HG03139 (cell line): ENCODE measurements at regions not wholly inside any gene's neighbourhood (a gene's known extent, or its start where the extent isn't known, plus 50 kb on each side); places are given as distances from the start of the nearest gene placed in this dataset.
"Not testable (repeated sequence)": the region's sequence is repeated elsewhere in the genome, so short reads cannot be mapped to it uniquely, and the experiment has no call there.

Source experiments
- ATAC-seq: cut with Tn5 transposase; IDR thresholded peaks from one replicate; pipeline ENCODE4 v1.9.1; 2021; ENCODE audit not compliant: unreplicated experiment

- ATAC-seq = no peak
Measured at GRCh38 chr6:121857551-121857950, 422.1 kb downstream of the GJA1 start.

- ATAC-seq = no peak
Measured at GRCh38 chr6:121858310-121858709, 422.9 kb downstream of the GJA1 start.

GRCh38 chr6:121858986-121859385, 423.5 kb downstream of the GJA1 start:
- no peak for ATAC-seq

GRCh38 chr6:121865811-121866210, 430.4 kb downstream of the GJA1 start:
- no peak for ATAC-seq

- no peak for ATAC-seq
Measured at GRCh38 chr6:121867095-121867494, 431.6 kb downstream of the GJA1 start.

- no peak for ATAC-seq
Measured at GRCh38 chr6:121868206-121868605, 432.8 kb downstream of the GJA1 start.

- ATAC-seq = no peak
Measured at GRCh38 chr6:121873595-121873994, 438.1 kb downstream of the GJA1 start.

- ATAC-seq = no peak
Measured at GRCh38 chr6:121876721-121877120, 441.3 kb downstream of the GJA1 start.

GRCh38 chr6:121879149-121879548, 443.7 kb downstream of the GJA1 start:
- ATAC-seq = no peak

- ATAC-seq = no peak
Measured at GRCh38 chr6:121880831-121881230, 445.4 kb downstream of the GJA1 start.

GRCh38 chr6:121881974-121882667, 446.7 kb downstream of the GJA1 start:
- no peak for ATAC-seq

- no peak for ATAC-seq
Measured at GRCh38 chr6:121884091-121884490, 448.6 kb downstream of the GJA1 start.

GRCh38 chr6:121884620-121885019, 449.2 kb downstream of the GJA1 start:
- ATAC-seq = no peak

GRCh38 chr6:121885399-121886152, 450.1 kb downstream of the GJA1 start:
- no peak for ATAC-seq

- no peak for ATAC-seq
Measured at GRCh38 chr6:121886223-121886830, 450.9 kb downstream of the GJA1 start.

GRCh38 chr6:121887724-121888123, 452.3 kb downstream of the GJA1 start:
- ATAC-seq = no peak

- ATAC-seq = no peak
Measured at GRCh38 chr6:121890307-121890910, 455.0 kb downstream of the GJA1 start.

GRCh38 chr6:121895731-121896130, 460.3 kb downstream of the GJA1 start:
- not testable (repeated sequence) for ATAC-seq

- ATAC-seq = no peak
Measured at GRCh38 chr6:121896363-121896762, 460.9 kb downstream of the GJA1 start.

GRCh38 chr6:121896771-121897170, 461.3 kb downstream of the GJA1 start:
- ATAC-seq = no peak

GRCh38 chr6:121897337-121897760, 461.9 kb downstream of the GJA1 start:
- no peak for ATAC-seq

GRCh38 chr6:121901432-121901831, 466.0 kb downstream of the GJA1 start:
- no peak for ATAC-seq
